ENCODE measurements at regions not wholly inside any gene's neighbourhood (a gene's known extent, or its start where the extent isn't known, plus 50 kb on each side); places are given as distances from the start of the nearest gene placed in this dataset.

GRCh38 chr14:53537422-53538315, 384.5 kb upstream of the DDHD1 start:
- DNase-seq, result no peak

DNA sequence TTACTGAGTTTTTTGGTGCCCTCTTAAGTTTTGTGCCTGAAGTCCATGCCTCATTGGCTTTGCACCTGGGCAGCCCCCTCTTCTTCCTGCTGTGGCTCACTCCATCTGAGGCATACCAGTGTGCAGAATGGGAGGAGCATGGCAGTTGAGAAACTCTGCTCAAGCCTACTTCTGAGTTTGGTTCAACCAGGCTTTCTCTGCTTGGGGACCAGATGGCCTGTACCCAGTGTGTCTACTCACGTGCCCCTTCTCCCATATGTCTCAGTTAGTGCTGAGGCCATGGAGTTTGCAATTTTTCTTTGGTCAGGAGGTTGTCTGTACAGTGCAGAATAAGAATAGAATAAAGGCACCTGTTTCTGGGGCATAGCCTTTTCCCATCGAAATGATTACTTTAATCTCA, 383.3 kb upstream of the DDHD1 start:
- no peak for DNase-seq

- DNase-seq, result no peak
Observed at GRCh38 chr14:53534841-53535240, 381.7 kb upstream of the DDHD1 start.

DNA sequence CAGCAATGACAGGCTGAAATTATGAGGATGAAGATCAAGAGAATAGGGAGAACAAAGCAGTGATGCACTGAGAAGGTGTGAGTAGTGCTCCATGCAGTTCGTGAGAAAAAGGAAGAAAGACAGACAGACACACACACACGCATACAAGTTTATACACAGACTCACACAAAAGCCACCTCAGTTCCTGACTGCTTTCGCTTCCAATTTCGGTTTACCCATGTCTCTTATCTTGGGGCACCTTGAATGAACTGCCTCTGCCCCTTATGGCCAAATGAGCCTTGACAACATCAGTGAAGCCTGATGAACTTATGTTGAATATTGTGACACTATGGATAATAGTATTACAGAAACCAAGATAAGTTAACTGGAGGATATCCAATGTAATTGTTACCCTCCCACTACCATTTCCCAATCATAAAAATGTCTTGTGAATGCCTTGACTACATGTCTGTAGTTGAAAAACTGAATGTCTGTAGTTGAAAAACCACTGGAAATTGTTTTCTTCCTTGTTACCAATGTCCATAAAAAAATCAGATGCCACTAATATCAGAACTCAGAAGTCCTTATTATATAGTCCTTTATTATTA, 380.4 kb upstream of the DDHD1 start:
- no peak for DNase-seq

DNA sequence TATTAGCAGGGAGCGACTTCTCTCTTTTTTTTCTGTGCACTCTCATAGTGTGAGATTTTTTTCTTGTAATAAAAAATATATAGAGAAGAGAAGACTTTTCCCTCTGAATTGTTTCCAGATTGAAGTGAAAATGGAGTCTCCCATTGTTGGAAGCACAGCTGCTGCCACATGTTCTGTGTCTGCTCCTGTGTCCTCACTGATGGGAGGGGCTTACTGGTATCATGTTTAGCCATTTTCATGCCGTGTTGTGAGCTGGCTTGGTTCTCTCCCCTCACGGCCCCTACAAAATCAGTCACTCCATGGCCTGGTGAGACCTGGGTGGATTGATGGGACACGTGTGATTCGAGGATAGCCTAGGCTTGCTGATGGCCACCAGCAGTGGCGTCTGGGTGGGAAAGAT, 379.7 kb upstream of the DDHD1 start:
- DNase-seq, result no peak

DNA sequence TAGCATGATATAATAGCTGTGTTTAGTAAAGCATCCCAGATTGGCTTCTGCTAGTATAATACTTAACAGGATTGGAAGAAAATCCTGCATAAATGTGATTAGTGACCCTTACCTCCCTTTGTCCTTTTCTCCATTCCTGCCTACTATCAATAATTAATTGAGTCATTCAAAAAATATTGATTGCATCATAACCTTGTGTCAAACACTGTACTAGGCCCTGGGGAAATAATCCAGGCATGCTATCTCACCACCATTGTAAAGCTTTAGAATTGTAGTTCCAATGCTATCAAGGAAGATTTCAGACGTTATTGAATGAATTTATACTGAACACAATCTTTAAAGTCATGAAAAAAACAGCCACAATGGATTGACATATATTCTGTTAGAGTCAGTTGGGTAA, 378.6 kb upstream of the DDHD1 start:
- DNase-seq, result no peak

- DNase-seq, result no peak
Observed at GRCh38 chr14:53531156-53531555, 378.0 kb upstream of the DDHD1 start.

- DNase-seq, result no peak
Observed at GRCh38 chr14:53529519-53529918, 376.4 kb upstream of the DDHD1 start.

- DNase-seq, result no peak
Observed at GRCh38 chr14:53528185-53528671, 375.1 kb upstream of the DDHD1 start.

GRCh38 chr14:53526200-53526599, 373.1 kb upstream of the DDHD1 start:
- DNase-seq, result no peak

GRCh38 chr14:53525608-53526007, 372.5 kb upstream of the DDHD1 start:
- DNase-seq, result no peak

DNA sequence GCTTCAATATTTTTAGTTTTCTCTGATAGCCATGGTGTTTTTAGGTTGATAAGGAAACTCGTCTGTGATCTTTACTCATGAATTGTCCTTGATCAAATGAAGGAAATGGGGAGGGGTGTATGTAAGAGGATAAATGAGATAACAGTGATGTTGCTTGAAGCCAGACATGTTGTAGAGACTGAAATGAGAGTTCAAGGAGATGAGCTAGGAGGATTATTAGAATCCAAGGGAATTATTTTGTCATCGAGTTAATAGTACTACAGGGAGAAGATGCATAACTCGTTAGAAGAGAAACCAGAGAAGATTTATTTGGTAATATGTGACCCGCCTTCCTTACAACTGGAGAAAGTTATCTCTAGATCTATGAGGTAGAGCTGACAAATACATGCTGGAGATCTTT, 371.3 kb upstream of the DDHD1 start:
- DNase-seq, result no peak

GRCh38 chr14:53523226-53523625, 370.1 kb upstream of the DDHD1 start:
- DNase-seq, result no peak

- no peak for DNase-seq
Observed at GRCh38 chr14:53520078-53520928, 367.2 kb upstream of the DDHD1 start.

DNA sequence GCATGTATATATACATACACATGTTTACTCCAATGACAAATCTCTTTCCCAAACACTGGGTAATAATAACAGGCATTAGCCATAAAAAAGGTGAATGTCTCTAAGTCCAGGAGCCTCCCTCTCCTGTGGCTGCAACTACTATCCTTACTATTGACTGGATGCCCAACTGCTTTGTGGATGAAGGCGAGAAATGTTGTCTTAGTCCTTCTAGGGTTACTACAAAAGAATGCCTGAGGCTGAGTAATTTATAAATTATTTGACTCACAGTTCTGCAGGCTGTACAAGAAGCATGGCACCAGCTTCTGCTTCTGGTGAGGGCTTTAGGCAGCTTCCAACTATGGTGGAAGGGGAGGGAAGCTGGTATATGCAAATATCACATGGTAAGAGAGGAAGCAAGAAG, 366.0 kb upstream of the DDHD1 start:
- no peak for DNase-seq

DNA sequence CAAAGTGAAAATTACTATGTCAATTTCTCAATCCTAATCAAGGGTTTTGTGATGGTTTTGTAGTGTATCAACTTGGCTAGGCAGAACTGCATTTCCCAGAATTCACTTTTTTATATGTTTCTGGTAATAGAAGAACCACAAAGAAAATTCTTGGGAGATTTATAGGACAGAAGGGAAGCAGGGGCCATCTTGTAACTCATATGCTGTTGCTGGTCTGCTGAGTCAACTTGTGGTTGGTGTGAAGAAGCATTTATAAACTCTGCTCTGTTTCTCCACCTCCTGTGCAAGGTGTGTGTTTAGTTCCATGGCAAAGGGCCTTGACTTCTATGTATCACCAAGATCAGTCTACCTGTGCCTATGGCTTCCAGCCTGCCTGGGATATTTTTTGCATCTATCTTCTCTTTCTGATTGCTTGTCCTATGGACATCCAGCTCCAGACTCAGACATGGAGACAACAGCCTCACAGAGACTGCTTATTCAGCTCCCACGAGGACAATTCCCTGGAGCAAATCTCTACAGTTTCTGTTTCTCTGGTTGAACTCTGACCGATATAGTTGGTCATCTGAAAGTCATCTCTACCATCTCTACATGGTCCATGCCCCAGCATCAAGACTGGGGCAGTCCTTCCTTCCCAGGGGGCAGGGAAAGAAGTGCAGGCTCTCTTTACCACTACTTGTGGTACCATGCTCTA, 364.3 kb upstream of the DDHD1 start:
- no peak for DNase-seq

DNA sequence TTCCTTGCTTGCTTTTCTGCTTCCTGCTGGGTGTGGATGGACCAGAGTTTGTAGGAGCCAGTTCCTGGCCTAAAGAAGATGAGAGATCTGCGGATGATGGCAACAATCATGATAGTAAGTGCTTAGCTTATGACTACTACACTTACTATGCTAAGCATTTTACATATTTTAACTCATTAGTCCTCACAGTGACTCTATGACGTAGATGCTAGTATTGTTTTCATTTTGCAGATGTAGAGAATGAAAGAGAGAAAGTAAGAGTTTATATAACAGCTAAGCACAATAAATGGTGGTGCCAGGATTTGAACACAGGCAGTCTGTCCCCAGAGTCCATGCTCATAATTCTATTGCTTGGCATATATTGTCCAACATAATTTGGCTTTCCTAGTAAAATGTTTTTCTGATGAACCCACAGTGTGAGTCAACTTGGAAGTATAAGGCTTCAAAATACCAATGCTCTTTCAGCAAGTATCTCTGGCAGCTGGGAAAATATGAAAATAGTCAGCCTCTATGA, 363.2 kb upstream of the DDHD1 start:
- no peak for DNase-seq

DNA sequence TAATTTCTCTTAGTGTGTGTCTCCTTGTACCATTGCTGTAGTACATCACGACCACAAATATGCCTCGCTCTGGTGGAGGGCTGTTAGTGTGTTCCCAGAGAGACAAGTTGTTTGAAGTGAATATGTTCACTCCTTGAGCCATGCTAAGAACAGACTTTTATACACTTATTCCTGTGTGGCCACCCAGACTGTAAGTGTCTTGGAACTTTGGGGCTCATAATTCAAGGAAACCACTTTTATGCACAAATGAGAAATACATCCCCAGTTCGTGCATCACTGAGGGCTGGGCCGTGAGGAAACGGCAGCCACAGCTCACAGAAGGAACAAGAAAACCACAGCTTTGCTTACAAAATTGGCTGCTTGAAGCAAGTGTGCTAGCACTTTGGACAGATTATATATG, 362.2 kb upstream of the DDHD1 start:
- DNase-seq, result no peak

DNA sequence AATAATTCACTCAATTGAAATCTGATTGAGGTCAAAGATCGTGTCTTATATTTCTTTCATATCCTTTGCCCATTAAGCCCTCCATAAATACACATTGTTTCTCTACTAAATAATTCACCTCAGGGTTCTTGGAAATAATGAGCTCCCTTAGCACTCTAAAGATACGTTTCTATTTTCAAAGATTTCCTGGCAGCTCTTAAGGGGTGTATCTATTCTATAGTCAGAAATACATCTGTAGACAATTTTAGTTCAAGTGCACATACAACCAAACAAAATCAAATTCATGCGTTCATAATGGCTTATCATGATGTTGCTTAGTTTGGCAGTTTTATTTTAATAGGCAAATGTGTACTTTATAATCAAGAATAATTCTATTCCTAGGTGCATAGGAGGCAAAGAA, 361.1 kb upstream of the DDHD1 start:
- DNase-seq, result no peak

- DNase-seq, result no peak
Observed at GRCh38 chr14:53510281-53510912, 357.3 kb upstream of the DDHD1 start.

DNA sequence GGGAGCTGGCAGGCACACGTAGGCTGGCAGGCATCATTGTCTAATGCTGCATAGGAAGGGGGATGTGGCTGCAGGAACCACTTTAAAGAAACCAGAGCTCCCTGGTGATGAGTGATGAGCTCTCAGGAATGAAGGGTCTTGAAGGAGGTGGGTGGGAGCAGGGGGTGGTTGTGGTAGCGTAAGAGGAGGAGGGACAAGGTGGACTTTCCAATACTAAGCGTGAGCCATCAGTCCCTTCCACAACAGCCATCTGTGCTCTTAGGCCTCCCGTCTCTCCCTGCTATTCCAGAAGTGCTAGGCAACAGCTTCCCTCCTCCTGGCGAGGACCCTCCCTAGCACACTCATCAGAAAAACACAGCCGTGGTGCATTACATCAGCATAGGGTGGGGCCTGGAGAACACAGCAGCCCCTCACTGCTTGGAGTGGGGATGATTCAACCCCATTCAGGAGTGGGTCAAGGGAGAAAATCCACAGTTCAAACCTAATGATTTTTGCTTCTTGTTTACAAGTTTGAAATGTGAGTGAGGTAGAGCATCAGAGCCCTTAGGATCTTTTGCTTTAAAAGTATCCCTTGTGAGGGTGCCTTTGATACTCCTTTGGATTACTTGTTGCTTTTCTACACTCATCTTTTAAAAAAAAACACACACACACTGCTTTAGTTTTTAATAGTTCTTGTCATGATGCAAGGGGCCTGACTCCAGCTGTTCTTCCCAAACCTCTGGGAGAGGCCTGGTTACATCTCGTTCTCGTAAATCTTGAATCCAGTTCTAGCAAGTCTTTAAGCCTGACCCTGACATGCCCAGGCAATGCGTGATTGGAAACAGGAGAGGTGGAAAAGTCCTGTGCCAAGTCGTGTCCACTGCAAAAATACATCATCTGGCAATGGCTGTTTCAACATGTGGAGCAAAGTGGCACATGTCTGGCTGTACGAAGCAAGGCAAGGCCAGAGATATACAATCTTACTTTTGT, 356.4 kb upstream of the DDHD1 start:
- no peak for DNase-seq
